ENCODE measurements at regions not wholly inside any gene's neighbourhood (a gene's known extent, or its start where the extent isn't known, plus 50 kb on each side); places are given as distances from the start of the nearest gene placed in this dataset.

GRCh38 chr1:98575955-98576354 is 85.6 kb upstream of the SNX7 start:
- Histone ChIP-seq H3K9me3 (ENCODE audit: control insufficient read depth in 4 of 4, insufficient read depth in 3 of 4, low read length in 3 of 4) (no peaks in the 10 kb centered on the region), H3K36me3 (ENCODE audit: control insufficient read depth in 4 of 4, insufficient read depth in 4 of 4, low read length in 4 of 4) (no peaks in the 10 kb centered on the region), H3K9ac (ENCODE audit: insufficient read depth in 1 of 2, low read length in 2 of 2) (no peak overlapping the region), H3K27ac (ENCODE audit: low read depth in 1 of 2, low read length in 1 of 2) (no peak overlapping the region), H3K4me3 (no peak overlapping the region), H3K27me3 (ENCODE audit: control insufficient read depth in 3 of 3, insufficient read depth in 3 of 3, low read length in 2 of 3) (no peaks in the 10 kb centered on the region), H3K4me1 (ENCODE audit: control insufficient read depth in 5 of 5, insufficient read depth in 5 of 5, low read length in 5 of 5) (no peaks in the 10 kb centered on the region)
- TF ChIP-seq, protein P1, sequence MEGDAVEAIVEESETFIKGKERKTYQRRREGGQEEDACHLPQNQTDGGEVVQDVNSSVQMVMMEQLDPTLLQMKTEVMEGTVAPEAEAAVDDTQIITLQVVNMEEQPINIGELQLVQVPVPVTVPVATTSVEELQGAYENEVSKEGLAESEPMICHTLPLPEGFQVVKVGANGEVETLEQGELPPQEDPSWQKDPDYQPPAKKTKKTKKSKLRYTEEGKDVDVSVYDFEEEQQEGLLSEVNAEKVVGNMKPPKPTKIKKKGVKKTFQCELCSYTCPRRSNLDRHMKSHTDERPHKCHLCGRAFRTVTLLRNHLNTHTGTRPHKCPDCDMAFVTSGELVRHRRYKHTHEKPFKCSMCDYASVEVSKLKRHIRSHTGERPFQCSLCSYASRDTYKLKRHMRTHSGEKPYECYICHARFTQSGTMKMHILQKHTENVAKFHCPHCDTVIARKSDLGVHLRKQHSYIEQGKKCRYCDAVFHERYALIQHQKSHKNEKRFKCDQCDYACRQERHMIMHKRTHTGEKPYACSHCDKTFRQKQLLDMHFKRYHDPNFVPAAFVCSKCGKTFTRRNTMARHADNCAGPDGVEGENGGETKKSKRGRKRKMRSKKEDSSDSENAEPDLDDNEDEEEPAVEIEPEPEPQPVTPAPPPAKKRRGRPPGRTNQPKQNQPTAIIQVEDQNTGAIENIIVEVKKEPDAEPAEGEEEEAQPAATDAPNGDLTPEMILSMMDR (IDR thresholded peaks at IDR 0.05; ENCODE audit: control extremely low read depth, extremely low read depth) = no peak
- DNase-seq (no peak), ATAC-seq (ENCODE audit: insufficient read depth, low FRiP score) (no peak)

GRCh38 chr1:98565951-98566350 is 95.6 kb upstream of the SNX7 start:
- Histone ChIP-seq H3K9ac (ENCODE audit: insufficient read depth in 1 of 2, low read length in 2 of 2) (no peak overlapping the region), H3K9me3 (ENCODE audit: control insufficient read depth in 4 of 4, insufficient read depth in 3 of 4, low read length in 3 of 4) (peaks cover 0 to 5% (median 2%) of the 10 kb centered on the region in 4 donors), H3K27me3 (ENCODE audit: control insufficient read depth in 3 of 3, insufficient read depth in 3 of 3, low read length in 2 of 3) (no peaks in the 10 kb centered on the region), H3K4me1 (ENCODE audit: control insufficient read depth in 5 of 5, insufficient read depth in 5 of 5, low read length in 5 of 5) (no peaks in the 10 kb centered on the region), H3K27ac (ENCODE audit: low read depth in 1 of 2, low read length in 1 of 2) (no peak overlapping the region), H3K36me3 (ENCODE audit: control insufficient read depth in 4 of 4, insufficient read depth in 4 of 4, low read length in 4 of 4) (no peaks in the 10 kb centered on the region), H3K4me3 (no peak overlapping the region)
- TF ChIP-seq, protein P1 (IDR thresholded peaks at IDR 0.05; ENCODE audit: control extremely low read depth, extremely low read depth) = no peak
- 60% methylated on average over 3 of the region's 3 CpGs for whole genome bisulfite sequencing, 2 donors
- no peak for ATAC-seq (ENCODE audit: insufficient read depth, low FRiP score)
- DNase-seq = peak; percentile 15 to 68 (median 49)

- TF ChIP-seq, protein P1 (IDR thresholded peaks at IDR 0.05; ENCODE audit: control extremely low read depth, extremely low read depth) = no peak
- Histone ChIP-seq H3K9me3 (ENCODE audit: control insufficient read depth in 4 of 4, insufficient read depth in 3 of 4, low read length in 3 of 4) (peaks cover 0 to 5% (median 2%) of the 10 kb centered on the region in 4 donors), H3K9ac (ENCODE audit: insufficient read depth in 1 of 2, low read length in 2 of 2) (no peak overlapping the region), H3K4me3 (no peak overlapping the region), H3K36me3 (ENCODE audit: control insufficient read depth in 4 of 4, insufficient read depth in 4 of 4, low read length in 4 of 4) (no peaks in the 10 kb centered on the region), H3K4me1 (ENCODE audit: control insufficient read depth in 5 of 5, insufficient read depth in 5 of 5, low read length in 5 of 5) (no peaks in the 10 kb centered on the region), H3K27ac (ENCODE audit: low read depth in 1 of 2, low read length in 1 of 2) (no peak overlapping the region), H3K27me3 (ENCODE audit: control insufficient read depth in 3 of 3, insufficient read depth in 3 of 3, low read length in 2 of 3) (no peaks in the 10 kb centered on the region)
- WGBS, 2 donors = 94 to 95% methylated on average over 2 of the region's 2 CpGs
- no peak for ATAC-seq (ENCODE audit: insufficient read depth, low FRiP score)
- DNase-seq = no peak
These were observed 102.2 kb upstream of the SNX7 start for GRCh38 chr1:98559291-98559690.

GRCh38 chr1:98557895-98558294 is 103.6 kb upstream of the SNX7 start:
- H3K4me3 ChIP-seq = no peak overlapping the region
- no peak overlapping the region for H3K27ac ChIP-seq (ENCODE audit: low read depth in 1 of 2, low read length in 1 of 2)
- DNase-seq (no peak), ATAC-seq (ENCODE audit: insufficient read depth, low FRiP score) (no peak)
- no peaks in the 10 kb centered on the region for H3K4me1 ChIP-seq (ENCODE audit: control insufficient read depth in 5 of 5, insufficient read depth in 5 of 5, low read length in 5 of 5)
- no peaks in the 10 kb centered on the region for H3K27me3 ChIP-seq (ENCODE audit: control insufficient read depth in 3 of 3, insufficient read depth in 3 of 3, low read length in 2 of 3)
- TF ChIP-seq, protein P1 (IDR thresholded peaks at IDR 0.05; ENCODE audit: control extremely low read depth, extremely low read depth) = no peak
- no peaks in the 10 kb centered on the region for H3K36me3 ChIP-seq (ENCODE audit: control insufficient read depth in 4 of 4, insufficient read depth in 4 of 4, low read length in 4 of 4)
- WGBS, 2 donors = 49 to 59% methylated on average over 2 of the region's 2 CpGs
- H3K9me3 ChIP-seq (ENCODE audit: control insufficient read depth in 4 of 4, insufficient read depth in 3 of 4, low read length in 3 of 4) = peaks cover 0 to 1% (median 0%) of the 10 kb centered on the region in 4 donors
- H3K9ac ChIP-seq (ENCODE audit: insufficient read depth in 1 of 2, low read length in 2 of 2) = no peak overlapping the region
